ENCODE measurements at regions not wholly inside any gene's neighbourhood (a gene's known extent, or its start where the extent isn't known, plus 50 kb on each side); places are given as distances from the start of the nearest gene placed in this dataset.

DNA sequence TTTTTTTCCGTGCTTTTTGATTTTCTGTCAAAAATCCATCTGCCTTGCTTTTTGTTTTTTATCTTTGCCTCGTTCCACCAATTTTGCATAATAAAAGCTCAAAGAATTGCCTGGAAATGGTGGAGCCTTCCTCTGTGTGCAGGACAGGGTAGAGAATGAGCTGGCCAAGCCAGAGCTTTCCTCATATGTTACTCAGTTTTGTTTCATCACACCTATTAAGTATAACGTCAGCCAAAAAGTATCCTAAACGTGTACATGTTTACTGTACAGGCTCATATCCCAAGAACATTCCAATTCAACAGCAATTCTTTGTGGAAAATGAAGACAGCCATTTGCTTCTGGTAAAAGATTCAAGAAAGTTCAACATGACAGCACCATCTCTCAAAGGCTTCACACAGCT lies 191.2 kb upstream of the LMNTD1 start:
- TF ChIP-seq, protein P1, sequence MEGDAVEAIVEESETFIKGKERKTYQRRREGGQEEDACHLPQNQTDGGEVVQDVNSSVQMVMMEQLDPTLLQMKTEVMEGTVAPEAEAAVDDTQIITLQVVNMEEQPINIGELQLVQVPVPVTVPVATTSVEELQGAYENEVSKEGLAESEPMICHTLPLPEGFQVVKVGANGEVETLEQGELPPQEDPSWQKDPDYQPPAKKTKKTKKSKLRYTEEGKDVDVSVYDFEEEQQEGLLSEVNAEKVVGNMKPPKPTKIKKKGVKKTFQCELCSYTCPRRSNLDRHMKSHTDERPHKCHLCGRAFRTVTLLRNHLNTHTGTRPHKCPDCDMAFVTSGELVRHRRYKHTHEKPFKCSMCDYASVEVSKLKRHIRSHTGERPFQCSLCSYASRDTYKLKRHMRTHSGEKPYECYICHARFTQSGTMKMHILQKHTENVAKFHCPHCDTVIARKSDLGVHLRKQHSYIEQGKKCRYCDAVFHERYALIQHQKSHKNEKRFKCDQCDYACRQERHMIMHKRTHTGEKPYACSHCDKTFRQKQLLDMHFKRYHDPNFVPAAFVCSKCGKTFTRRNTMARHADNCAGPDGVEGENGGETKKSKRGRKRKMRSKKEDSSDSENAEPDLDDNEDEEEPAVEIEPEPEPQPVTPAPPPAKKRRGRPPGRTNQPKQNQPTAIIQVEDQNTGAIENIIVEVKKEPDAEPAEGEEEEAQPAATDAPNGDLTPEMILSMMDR (IDR thresholded peaks at IDR 0.05), result no peak
- TF ChIP-seq POLR2A (IDR thresholded peaks at IDR 0.05), result no peak

All from heart left ventricle (tissue), 13 donors.